B cell (primary cell): ENCODE measurements at regions not wholly inside any gene's neighbourhood (a gene's known extent, or its start where the extent isn't known, plus 50 kb on each side); places are given as distances from the start of the nearest gene placed in this dataset.

Source experiments
- CTCF ChIP-seq: fragments of 200-600 bp; IDR thresholded peaks from one replicate; pipeline ENCODE4 v1.8.0; 2022; ENCODE audit warnings: antibody characterized with exemption, mild to moderate bottlenecking
- EZH2 ChIP-seq: IDR thresholded peaks from 2 replicates; pipeline ENCODE4 v1.6.1; 2012; ENCODE audit warnings: borderline replicate concordance, low read depth, mild to moderate bottlenecking, moderate library complexity, low read length; ENCODE audit not compliant: insufficient read depth, poor library complexity, severe bottlenecking

- TF ChIP-seq CTCF (no peak), EZH2 (no peak)
These were observed 70.3 kb upstream of the PRMT8 start for GRCh38 chr12:3420693-3421092.
